Activated CD4-positive, alpha-beta T cell treated with anti-CD3 and anti-CD28 coated beads, Interleukin-2, amount 50 U/mL, for 1 hour (primary cell): ENCODE measurements at regions not wholly inside any gene's neighbourhood (a gene's known extent, or its start where the extent isn't known, plus 50 kb on each side); places are given as distances from the start of the nearest gene placed in this dataset.
"Not testable (repeated sequence)": the region's sequence is repeated elsewhere in the genome, so short reads cannot be mapped to it uniquely, and the experiment has no call there.

Experiments
- DNase-seq: peaks from one replicate; pipeline ENCODE4 v3.0.0-alpha.2; 2020

GRCh38 chr9:29060041-29060440, 1486.8 kb upstream of the C9orf72 start:
- no peak for DNase-seq

DNA sequence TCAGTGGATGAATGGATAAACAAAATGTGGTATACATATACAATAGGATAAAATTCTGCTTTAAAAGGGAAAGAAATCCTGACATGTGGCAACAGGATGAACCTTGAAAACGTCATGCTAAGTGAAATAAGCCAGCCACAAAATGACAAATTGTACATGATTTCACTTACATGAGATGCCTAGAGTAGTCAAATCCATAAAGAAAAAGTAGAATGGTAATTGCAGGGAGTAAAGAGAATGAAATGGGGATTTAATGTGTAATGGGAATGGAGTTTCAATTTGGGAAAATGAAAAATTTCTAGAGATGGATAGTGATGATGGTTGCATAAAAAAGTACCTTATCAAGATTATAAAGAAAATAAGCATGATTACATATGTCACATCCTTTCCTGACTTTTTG, 1489.2 kb upstream of the C9orf72 start:
- no peak for DNase-seq

GRCh38 chr9:29063031-29063430, 1489.8 kb upstream of the C9orf72 start:
- no peak for DNase-seq

DNA sequence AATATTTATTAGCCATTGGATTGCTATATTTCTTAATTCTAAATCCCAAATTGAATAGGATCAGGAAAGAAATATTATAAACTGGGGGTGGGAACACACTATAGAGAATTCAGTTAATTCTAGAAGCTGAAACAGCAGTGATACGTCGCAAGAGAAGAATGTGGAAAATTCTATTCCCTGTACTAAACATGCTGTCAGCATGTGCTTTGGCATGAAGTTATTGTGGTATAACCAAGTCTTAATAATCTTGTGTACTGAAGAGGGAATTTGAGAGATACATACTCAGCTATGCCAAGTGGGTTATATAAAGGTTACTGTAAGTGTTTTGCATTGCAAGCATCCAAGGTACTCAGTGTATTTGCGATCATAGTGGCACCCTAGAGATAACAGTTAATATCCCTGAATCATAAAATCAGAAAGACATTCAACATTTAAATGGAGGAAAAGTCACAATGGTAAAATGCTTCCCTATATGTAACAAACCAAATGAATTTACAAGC, 1492.9 kb upstream of the C9orf72 start:
- DNase-seq, result no peak

DNA sequence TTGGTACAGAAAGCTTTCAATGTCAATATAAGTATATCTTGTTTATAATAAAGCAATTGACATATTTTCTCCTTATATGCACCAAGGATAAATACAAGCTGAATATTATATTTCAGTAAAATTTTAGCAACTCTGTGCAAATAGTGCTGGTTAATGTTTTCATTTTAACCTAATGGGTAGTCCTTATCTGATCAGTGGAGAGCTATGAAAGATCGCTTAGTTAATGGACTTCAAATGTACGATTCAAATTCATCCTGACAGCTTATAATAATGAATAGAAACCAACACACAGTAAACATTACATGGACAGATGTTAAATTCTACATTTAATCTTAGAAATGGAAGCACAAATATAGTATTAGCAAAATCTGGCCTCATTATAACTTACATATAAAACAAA, 1495.2 kb upstream of the C9orf72 start:
- DNase-seq, result no peak

DNA sequence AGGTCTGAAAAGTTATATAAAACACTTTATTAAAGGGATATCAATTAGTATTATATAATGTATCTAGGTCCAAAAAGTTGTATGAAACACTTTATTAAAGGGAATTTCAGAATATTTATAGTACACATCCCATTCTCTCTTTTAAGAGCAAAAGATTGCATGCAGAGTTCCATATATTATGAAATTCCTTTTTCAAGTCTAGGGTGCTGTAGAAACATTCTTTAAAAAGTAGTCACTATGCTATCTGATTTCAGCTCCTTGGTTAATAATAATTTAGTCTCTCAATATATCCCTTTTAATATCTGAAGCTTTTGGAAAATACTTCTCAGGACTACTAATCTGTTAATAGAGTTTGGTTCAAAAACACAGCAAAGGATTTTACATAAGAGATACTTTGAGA, 1496.1 kb upstream of the C9orf72 start:
- DNase-seq, result no peak

DNA sequence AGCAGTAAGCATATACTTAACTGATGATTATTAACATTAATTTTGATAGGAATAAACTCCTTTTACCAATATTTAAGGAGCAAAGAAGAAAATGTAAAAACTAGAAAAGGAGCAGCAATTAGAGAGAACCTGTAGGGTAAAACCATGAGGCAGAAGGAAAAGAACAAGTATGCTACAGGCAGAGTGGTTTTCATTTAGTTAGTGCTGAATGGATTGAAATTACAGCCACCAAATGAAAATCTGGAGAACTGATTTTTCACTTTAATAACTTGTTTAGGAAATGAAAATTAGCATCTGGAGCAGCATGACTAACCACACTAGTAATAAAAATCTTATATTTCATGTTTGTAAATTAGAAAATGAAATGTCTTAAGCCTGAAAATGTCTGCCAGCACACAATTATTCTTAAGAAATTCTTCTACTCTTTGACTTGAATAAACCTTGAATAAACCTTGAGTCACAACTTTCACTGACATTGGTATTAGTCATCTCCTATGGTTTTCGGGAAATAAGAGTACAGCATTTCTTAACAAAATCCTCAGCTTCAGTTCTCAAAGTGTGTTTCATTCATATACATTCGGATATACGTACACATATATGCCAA, 1504.9 kb upstream of the C9orf72 start:
- DNase-seq, result no peak

GRCh38 chr9:29100762-29101161, 1527.5 kb upstream of the C9orf72 start:
- DNase-seq, result no peak

DNA sequence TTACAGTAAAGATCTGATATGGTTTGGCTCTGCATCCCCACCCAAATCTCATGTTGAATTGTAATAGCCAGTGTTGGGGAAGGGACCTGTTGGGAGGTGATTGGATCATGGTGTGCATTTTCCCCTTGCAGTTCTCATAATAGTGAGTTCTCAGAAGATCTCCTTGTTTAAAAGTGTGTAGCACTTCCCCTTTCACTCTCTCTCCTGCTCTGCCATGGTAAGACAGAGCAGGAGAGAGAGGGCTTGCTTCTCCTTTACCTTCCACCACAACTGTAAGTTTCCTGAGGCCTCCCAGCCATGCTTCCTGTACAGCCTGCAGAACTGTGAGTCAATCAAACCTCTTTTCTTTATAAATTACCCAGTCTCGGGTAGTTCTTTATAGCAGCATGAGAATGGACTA, 1530.9 kb upstream of the C9orf72 start:
- not testable (repeated sequence) for DNase-seq

DNA sequence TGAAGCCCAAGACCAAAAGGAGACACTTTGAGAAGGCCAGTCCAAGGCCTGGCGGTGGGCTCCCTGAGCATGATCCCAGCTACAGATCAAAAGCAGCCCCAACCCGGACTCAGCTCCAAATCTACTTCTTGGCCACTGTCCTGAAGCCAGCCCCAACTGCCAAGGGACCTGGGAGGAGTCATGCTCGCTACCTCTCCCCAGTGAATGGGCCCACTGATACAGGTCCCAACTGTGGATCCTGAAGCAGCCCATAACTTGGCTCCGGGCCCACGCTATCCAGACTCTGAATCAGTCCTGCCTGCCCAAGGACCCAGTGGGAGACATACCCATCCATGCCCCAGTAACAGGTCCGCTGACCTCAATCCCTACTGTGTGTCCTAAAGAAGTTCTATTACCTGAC, 1545.3 kb upstream of the C9orf72 start:
- DNase-seq, result no peak

GRCh38 chr9:29126783-29127182, 1553.5 kb upstream of the C9orf72 start:
- DNase-seq, result no peak

- no peak for DNase-seq
Observed at GRCh38 chr9:29129763-29130162, 1556.5 kb upstream of the C9orf72 start.

DNA sequence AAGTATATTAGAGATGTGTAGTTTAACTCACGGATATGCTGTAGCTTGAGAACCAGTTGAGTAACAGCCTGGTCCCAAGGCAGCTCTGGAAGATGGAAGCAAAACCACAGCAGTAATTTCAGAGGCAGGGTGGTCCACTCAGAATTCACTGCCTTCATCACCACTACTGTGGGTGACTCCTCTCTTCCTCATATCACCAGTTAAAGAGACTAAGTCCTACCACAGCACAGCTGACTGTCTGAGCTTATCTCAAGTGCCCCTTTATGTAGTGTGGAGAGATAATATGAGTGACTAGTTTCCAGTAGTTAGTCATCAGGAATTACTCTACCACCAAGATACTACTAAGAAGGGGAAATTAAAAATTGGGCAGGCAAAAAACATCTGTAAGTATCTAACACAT, 1571.2 kb upstream of the C9orf72 start:
- no peak for DNase-seq

DNA sequence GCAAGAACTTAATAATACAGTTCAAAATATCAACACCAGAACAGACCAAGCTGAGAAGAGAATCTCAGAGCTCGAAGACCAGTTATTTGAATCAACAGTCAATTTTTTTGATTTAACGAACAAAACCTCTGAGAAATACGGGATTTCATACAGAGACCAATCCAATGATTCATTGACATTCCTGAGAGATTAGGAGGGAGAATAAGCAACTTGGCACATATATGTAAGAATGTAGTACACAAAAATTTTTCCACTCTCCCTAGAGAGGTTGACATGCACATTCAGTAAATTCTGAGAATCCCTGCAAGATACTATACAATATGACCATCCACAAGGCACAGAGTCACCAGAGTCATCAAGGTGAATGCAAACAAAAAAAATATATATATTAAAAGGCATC, 1577.3 kb upstream of the C9orf72 start:
- DNase-seq, result no peak

DNA sequence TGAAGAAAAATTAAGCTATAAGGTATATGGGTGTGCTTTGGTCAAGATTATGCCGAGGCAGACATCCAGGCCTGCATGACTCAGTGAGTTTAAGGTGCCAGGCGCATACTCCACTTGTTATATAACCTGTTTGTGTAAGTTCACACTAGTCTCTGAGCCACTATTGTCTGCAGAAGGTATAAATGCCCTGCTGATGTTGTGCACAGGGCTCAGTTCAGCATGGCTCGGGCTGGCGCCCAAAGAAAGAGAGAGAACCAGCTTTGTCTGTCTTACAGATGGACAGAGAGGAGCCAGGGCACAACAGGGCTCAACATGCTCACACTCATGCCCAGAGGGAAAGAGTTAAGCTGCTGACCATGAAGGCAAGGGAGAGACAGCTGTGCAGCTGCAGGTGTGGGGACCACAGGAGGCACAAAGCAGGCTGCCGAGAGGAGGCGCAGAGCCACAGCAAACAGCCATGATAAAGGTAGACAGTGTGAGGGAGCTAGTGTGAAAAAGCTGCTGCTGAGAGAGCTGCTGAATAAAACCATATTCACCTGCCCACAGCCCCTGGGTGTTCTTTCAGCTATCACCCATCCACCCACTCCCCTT, 1587.6 kb upstream of the C9orf72 start:
- no peak for DNase-seq

DNA sequence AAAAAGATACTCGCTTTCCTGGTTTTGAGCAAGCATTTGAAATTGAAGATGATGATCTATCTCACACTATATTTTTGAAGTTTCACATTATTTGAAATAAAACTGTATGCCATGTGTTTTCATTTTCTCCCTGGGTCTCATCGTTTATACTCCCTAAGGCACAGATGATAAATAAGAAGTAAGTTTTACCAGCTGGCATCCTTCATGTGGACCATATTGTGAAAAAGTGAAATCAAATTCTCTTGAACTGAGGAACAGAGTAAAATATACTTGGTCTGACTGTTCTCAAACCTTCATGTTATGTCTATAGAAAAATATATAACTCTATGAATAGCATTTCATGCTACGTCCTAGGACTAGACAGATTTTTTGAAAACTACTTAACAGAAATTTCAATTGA, 1600.9 kb upstream of the C9orf72 start:
- DNase-seq, result no peak

GRCh38 chr9:29176231-29176630, 1603.0 kb upstream of the C9orf72 start:
- no peak for DNase-seq

DNA sequence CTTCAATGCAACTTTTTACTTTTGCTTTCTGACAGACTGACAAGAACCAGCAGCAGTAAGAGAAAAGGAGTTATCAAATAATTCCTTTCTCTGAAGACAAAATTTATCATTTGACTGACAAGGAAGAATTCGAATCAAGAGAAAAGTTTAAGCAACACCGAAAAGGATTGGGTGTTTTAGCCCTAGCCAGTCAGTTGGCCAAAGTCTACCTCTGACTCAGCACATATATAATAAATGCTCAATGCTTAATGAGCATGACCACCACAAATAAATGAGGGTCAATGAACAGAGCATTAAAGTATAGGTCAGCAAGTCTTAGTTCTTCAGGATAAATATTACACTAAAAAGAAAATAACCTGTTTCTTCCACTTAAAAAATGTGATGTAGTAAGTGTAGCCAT, 1603.5 kb upstream of the C9orf72 start:
- DNase-seq, result no peak

DNA sequence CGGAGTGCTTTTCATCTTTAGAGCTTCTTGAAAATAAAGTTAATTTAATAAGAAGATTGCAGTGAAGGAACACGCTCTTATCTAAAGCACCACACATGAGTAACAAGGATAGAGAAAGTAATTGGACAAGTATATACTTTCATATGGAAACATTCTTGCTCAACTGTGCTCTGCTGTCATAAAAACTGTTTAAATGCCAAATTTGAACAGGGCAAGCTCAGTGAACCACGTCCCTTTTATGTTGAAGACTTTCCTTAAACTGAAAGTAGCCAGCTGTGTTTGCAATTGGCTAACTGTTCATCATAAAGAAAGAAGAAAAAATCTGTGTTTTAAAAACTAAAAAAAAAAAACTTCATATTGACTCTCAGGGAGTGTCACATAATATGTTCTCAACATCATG, 1610.7 kb upstream of the C9orf72 start:
- no peak for DNase-seq

GRCh38 chr9:29188771-29189170, 1615.5 kb upstream of the C9orf72 start:
- not testable (repeated sequence) for DNase-seq

DNA sequence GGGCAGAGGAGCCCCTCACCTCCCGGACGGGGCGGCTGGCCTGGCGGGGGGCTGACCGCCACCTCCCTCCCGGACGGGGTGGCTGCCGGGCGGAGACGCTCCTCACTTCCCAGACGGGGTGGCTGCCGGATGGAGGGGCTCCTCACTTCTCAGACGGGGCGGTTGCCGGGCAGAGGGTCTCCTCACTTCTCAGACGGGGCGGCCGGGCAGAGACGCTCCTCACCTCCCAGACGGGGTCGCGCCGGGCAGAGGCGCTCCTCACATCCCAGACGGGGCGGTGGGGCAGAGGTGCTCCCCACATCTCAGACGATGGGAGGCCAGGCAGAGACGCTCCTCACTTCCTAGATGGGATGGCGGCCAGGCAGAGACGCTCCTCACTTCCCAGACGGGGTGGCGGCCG, 1615.9 kb upstream of the C9orf72 start:
- DNase-seq, result not testable (repeated sequence)

GRCh38 chr9:29198861-29199260, 1625.6 kb upstream of the C9orf72 start:
- DNase-seq, result no peak

- no peak for DNase-seq
Observed at GRCh38 chr9:29199975-29200374, 1626.7 kb upstream of the C9orf72 start.

GRCh38 chr9:29200650-29201049, 1627.4 kb upstream of the C9orf72 start:
- DNase-seq, result no peak
